ENCODE measurements at regions not wholly inside any gene's neighbourhood (a gene's known extent, or its start where the extent isn't known, plus 50 kb on each side); places are given as distances from the start of the nearest gene placed in this dataset.

DNA sequence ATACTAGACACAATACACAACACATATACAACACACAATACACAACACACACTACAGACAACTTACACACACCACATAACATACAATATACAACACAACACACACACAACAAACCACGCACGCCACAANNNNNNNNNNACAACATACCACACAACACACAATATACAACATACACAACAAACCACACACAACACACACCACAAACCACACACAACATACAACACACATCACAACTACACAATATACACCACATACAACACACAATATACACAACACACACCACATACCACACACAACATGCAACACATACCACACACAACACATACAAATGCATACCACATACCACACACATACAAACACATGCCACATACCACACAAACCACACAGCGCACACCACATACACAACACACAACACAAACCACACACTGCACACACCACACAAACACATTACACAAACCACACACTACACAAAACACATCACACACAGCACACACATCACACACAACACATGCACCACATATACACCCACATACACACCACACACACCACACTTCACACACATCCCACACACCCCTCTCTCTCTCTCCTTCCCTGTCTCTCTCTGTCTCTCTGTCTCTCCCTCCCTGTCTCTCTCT is 108.3 kb downstream of the ETS2 start:
- H3K9me3 ChIP-seq (ENCODE audit: control insufficient read depth in 3 of 3, low read length in 3 of 3): no peaks in the 10 kb centered on the region
- H3K4me3 ChIP-seq (ENCODE audit: low read length in 3 of 3): peak overlapping the region; percentile 17 to 60 (median 51)
- no peaks in the 10 kb centered on the region for H3K36me3 ChIP-seq (ENCODE audit: control insufficient read depth in 3 of 3, insufficient read depth in 3 of 3, low read length in 3 of 3)
- peak overlapping the region; percentile 86 for H3K27ac ChIP-seq (ENCODE audit: low read depth, low read length)
- no peaks in the 10 kb centered on the region for H3K27me3 ChIP-seq (ENCODE audit: control insufficient read depth in 3 of 3, insufficient read depth in 3 of 3, low read length in 3 of 3)
- peak overlapping the region in 2 of 3 donors; percentile 18 to 69 for H3K9ac ChIP-seq (ENCODE audit: low read depth in 1 of 3, low read length in 3 of 3)
- H3K4me1 ChIP-seq (ENCODE audit: control insufficient read depth in 3 of 3, insufficient read depth in 3 of 3, low read length in 3 of 3): peaks cover 38 to 46% (median 43%) of the 10 kb centered on the region in 3 donors

GRCh38 chr21:38913120-38913892 is 107.6 kb downstream of the ETS2 start:
- Histone ChIP-seq H3K4me3 (ENCODE audit: low read length in 3 of 3) (peak overlapping the region; percentile 26 to 60 (median 51)), H3K9me3 (ENCODE audit: control insufficient read depth in 3 of 3, low read length in 3 of 3) (no peaks in the 10 kb centered on the region), H3K4me1 (ENCODE audit: control insufficient read depth in 3 of 3, insufficient read depth in 3 of 3, low read length in 3 of 3) (peaks cover 39 to 53% (median 47%) of the 10 kb centered on the region in 3 donors), H3K36me3 (ENCODE audit: control insufficient read depth in 3 of 3, insufficient read depth in 3 of 3, low read length in 3 of 3) (no peaks in the 10 kb centered on the region), H3K27ac (ENCODE audit: low read depth, low read length) (peak overlapping the region; percentile 86), H3K9ac (ENCODE audit: low read depth in 1 of 3, low read length in 3 of 3) (peak overlapping the region; percentile 69 to 79 (median 71)), H3K27me3 (ENCODE audit: control insufficient read depth in 3 of 3, insufficient read depth in 3 of 3, low read length in 3 of 3) (no peaks in the 10 kb centered on the region)

DNA sequence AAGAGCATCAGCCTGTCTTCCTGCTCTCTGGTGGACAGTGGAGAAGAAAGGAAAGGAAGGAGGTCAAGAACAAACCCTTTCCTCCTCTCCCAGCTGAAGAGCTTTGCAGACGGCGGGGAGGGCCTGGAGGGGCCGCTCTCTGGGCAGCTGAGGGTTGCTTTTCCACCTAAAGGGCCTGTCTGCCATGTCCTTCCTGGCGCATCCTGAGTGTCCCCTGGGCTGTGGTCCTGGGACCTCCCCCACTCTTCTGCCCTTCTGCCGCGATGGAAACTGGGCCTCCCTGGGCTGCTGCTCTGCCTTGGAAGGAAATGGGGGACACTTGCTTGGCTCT is 107.0 kb downstream of the ETS2 start:
- Histone ChIP-seq H3K9ac (ENCODE audit: low read depth in 1 of 3, low read length in 3 of 3) (peak overlapping the region; percentile 54 to 79 (median 71)), H3K4me1 (ENCODE audit: control insufficient read depth in 3 of 3, insufficient read depth in 3 of 3, low read length in 3 of 3) (peaks cover 44 to 56% (median 48%) of the 10 kb centered on the region in 3 donors), H3K27me3 (ENCODE audit: control insufficient read depth in 3 of 3, insufficient read depth in 3 of 3, low read length in 3 of 3) (no peaks in the 10 kb centered on the region), H3K27ac (ENCODE audit: low read depth, low read length) (peak overlapping the region; percentile 86), H3K36me3 (ENCODE audit: control insufficient read depth in 3 of 3, insufficient read depth in 3 of 3, low read length in 3 of 3) (no peaks in the 10 kb centered on the region), H3K9me3 (ENCODE audit: control insufficient read depth in 3 of 3, low read length in 3 of 3) (no peaks in the 10 kb centered on the region), H3K4me3 (ENCODE audit: low read length in 3 of 3) (peak overlapping the region; percentile 26 to 60 (median 51))

DNA sequence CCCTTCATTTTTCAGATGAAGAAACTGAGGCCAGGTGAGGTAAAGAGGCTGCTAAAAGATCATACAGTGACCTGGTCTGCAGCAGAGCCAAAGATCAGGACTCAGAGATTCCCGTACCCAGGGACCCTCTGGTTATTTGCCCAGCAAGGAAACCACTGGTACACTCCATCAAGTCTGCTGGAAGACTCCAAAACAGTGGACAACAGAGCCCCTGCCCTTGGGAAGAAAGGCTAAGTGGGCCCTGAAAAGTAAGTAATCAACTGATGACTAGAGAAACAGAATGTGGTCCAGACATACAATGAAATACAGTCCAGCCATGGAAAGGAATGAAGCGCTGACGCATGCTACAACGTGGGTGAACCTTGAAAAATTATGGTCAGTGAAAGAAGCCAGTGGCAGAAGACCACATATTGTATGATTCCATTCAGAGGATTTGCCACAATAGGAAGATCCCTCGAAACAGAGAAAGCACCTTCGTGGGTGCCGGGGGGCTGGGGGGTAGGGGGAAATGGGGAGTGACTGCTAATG is 106.4 kb downstream of the ETS2 start:
- no peaks in the 10 kb centered on the region for H3K9me3 ChIP-seq (ENCODE audit: control insufficient read depth in 3 of 3, low read length in 3 of 3)
- H3K27ac ChIP-seq (ENCODE audit: low read depth, low read length): peak overlapping the region; percentile 86
- H3K27me3 ChIP-seq (ENCODE audit: control insufficient read depth in 3 of 3, insufficient read depth in 3 of 3, low read length in 3 of 3): no peaks in the 10 kb centered on the region
- no peaks in the 10 kb centered on the region for H3K36me3 ChIP-seq (ENCODE audit: control insufficient read depth in 3 of 3, insufficient read depth in 3 of 3, low read length in 3 of 3)
- H3K4me1 ChIP-seq (ENCODE audit: control insufficient read depth in 3 of 3, insufficient read depth in 3 of 3, low read length in 3 of 3): peaks cover 50 to 61% (median 53%) of the 10 kb centered on the region in 3 donors
- H3K4me3 ChIP-seq (ENCODE audit: low read length in 3 of 3): no peak overlapping the region
- no peak overlapping the region for H3K9ac ChIP-seq (ENCODE audit: low read depth in 1 of 3, low read length in 3 of 3)

DNA sequence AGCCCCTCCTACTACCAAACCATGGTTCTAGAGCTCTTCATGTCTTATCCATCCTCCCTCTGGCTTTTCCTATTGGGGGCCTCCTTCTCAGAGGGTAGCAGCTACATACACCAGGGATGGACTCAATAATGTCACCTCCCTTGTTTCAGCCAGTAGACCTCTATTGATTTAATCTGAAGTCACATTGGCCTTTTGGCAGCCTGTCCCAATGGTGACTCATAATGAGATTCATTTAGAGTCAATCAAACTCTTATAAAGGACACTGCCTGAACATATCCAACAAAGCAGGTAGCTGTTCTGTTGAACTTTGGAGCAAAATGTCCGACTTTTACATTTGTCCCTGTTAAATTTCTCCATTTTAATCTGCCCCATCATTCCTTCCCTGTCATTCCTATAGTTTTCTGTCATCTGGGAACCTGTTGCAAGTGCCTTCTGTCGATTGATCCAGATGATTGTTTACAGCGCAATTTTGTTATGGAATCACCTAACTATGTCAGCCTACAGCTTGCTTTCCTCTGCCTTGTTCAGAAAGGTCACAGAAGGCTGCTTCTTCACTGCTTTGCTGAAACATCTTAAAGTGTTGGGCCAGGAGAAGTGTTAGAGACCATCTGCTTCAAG is 105.9 kb downstream of the ETS2 start:
- Histone ChIP-seq H3K9ac (ENCODE audit: low read depth in 1 of 3, low read length in 3 of 3) (no peak overlapping the region), H3K27ac (ENCODE audit: low read depth, low read length) (peak overlapping the region; percentile 86), H3K4me1 (ENCODE audit: control insufficient read depth in 3 of 3, insufficient read depth in 3 of 3, low read length in 3 of 3) (peaks cover 56 to 67% (median 59%) of the 10 kb centered on the region in 3 donors), H3K27me3 (ENCODE audit: control insufficient read depth in 3 of 3, insufficient read depth in 3 of 3, low read length in 3 of 3) (no peaks in the 10 kb centered on the region), H3K9me3 (ENCODE audit: control insufficient read depth in 3 of 3, low read length in 3 of 3) (no peaks in the 10 kb centered on the region), H3K4me3 (ENCODE audit: low read length in 3 of 3) (no peak overlapping the region), H3K36me3 (ENCODE audit: control insufficient read depth in 3 of 3, insufficient read depth in 3 of 3, low read length in 3 of 3) (no peaks in the 10 kb centered on the region)

GRCh38 chr21:38910390-38911067 is 104.8 kb downstream of the ETS2 start:
- no peaks in the 10 kb centered on the region for H3K36me3 ChIP-seq (ENCODE audit: control insufficient read depth in 3 of 3, insufficient read depth in 3 of 3, low read length in 3 of 3)
- peaks cover 56 to 69% (median 60%) of the 10 kb centered on the region in 3 donors for H3K4me1 ChIP-seq (ENCODE audit: control insufficient read depth in 3 of 3, insufficient read depth in 3 of 3, low read length in 3 of 3)
- no peaks in the 10 kb centered on the region for H3K27me3 ChIP-seq (ENCODE audit: control insufficient read depth in 3 of 3, insufficient read depth in 3 of 3, low read length in 3 of 3)
- peak overlapping the region; percentile 86 for H3K27ac ChIP-seq (ENCODE audit: low read depth, low read length)
- no peaks in the 10 kb centered on the region for H3K9me3 ChIP-seq (ENCODE audit: control insufficient read depth in 3 of 3, low read length in 3 of 3)
- peak overlapping the region; percentile 9 to 64 (median 41) for H3K9ac ChIP-seq (ENCODE audit: low read depth in 1 of 3, low read length in 3 of 3)
- H3K4me3 ChIP-seq (ENCODE audit: low read length in 3 of 3): no peak overlapping the region

DNA sequence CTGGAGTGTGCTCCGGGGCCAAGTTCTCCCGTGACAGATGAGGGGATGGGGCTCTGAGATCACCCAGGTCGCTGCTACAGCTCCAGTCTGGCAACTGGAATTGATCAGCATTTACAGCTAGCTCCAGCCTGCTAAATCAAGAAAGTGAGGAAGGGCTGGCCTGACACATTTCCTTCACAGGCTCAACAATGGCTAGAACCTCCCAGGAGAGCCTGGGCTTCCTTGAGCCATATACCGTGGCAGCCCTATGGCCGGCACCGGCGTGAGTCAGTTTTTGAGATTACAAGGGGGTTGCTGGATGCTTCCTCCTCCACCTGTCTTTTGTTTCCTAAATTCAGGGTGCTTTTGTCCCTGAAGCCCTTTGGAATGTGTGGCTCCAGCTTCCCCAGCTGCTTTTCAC is 104.2 kb downstream of the ETS2 start:
- Histone ChIP-seq H3K27ac (ENCODE audit: low read depth, low read length) (peak overlapping the region; percentile 86), H3K9ac (ENCODE audit: low read depth in 1 of 3, low read length in 3 of 3) (peak overlapping the region in 2 of 3 donors; percentile 9 to 12), H3K27me3 (ENCODE audit: control insufficient read depth in 3 of 3, insufficient read depth in 3 of 3, low read length in 3 of 3) (no peaks in the 10 kb centered on the region), H3K36me3 (ENCODE audit: control insufficient read depth in 3 of 3, insufficient read depth in 3 of 3, low read length in 3 of 3) (no peaks in the 10 kb centered on the region), H3K9me3 (ENCODE audit: control insufficient read depth in 3 of 3, low read length in 3 of 3) (no peaks in the 10 kb centered on the region), H3K4me1 (ENCODE audit: control insufficient read depth in 3 of 3, insufficient read depth in 3 of 3, low read length in 3 of 3) (peaks cover 56 to 67% (median 61%) of the 10 kb centered on the region in 3 donors), H3K4me3 (ENCODE audit: low read length in 3 of 3) (no peak overlapping the region)

GRCh38 chr21:38909109-38909508 is 103.4 kb downstream of the ETS2 start:
- Histone ChIP-seq H3K4me3 (ENCODE audit: low read length in 3 of 3) (no peak overlapping the region), H3K9me3 (ENCODE audit: control insufficient read depth in 3 of 3, low read length in 3 of 3) (no peaks in the 10 kb centered on the region), H3K27ac (ENCODE audit: low read depth, low read length) (peak overlapping the region; percentile 86), H3K27me3 (ENCODE audit: control insufficient read depth in 3 of 3, insufficient read depth in 3 of 3, low read length in 3 of 3) (no peaks in the 10 kb centered on the region), H3K9ac (ENCODE audit: low read depth in 1 of 3, low read length in 3 of 3) (no peak overlapping the region), H3K4me1 (ENCODE audit: control insufficient read depth in 3 of 3, insufficient read depth in 3 of 3, low read length in 3 of 3) (peaks cover 51 to 63% (median 57%) of the 10 kb centered on the region in 3 donors), H3K36me3 (ENCODE audit: control insufficient read depth in 3 of 3, insufficient read depth in 3 of 3, low read length in 3 of 3) (no peaks in the 10 kb centered on the region)

DNA sequence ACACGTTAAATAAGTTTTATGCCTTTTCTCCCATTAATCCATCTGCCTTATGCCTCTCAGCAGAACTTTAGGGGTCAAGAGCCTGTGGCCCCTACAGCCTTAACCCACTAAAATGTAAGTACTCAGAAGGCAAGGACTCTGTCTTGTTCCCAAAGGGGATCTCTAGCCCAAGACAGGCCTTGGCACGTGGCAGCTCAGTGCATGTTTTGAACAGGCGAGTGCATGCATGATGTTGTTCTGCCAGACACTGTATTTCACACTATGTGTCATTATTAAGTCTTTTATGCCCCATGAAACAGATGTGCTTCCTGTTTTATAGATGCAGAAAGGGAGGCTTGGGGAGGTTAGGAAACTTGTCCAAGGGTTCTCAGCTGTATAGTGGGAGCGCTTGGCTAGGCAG is 102.8 kb downstream of the ETS2 start:
- Histone ChIP-seq H3K27ac (ENCODE audit: low read depth, low read length) (peak overlapping the region; percentile 86), H3K4me1 (ENCODE audit: control insufficient read depth in 3 of 3, insufficient read depth in 3 of 3, low read length in 3 of 3) (peaks cover 50 to 63% (median 58%) of the 10 kb centered on the region in 3 donors)

More for the DNA sequence above, 102.8 kb downstream of the ETS2 start:
- no peaks in the 10 kb centered on the region for H3K36me3 ChIP-seq (ENCODE audit: control insufficient read depth in 3 of 3, insufficient read depth in 3 of 3, low read length in 3 of 3)
- no peaks in the 10 kb centered on the region for H3K9me3 ChIP-seq (ENCODE audit: control insufficient read depth in 3 of 3, low read length in 3 of 3)
- no peak overlapping the region for H3K9ac ChIP-seq (ENCODE audit: low read depth in 1 of 3, low read length in 3 of 3)
- H3K27me3 ChIP-seq (ENCODE audit: control insufficient read depth in 3 of 3, insufficient read depth in 3 of 3, low read length in 3 of 3): no peaks in the 10 kb centered on the region
- no peak overlapping the region for H3K4me3 ChIP-seq (ENCODE audit: low read length in 3 of 3)
